Anterior cingulate cortex (tissue), 58 donors: ENCODE measurements at regions not wholly inside any gene's neighbourhood (a gene's known extent, or its start where the extent isn't known, plus 50 kb on each side); places are given as distances from the start of the nearest gene placed in this dataset.
A peak's percentile ranks its signal among the peaks of the same experiment; 100 is the strongest.
"Not testable (repeated sequence)": the region's sequence is repeated elsewhere in the genome, so short reads cannot be mapped to it uniquely, and the experiment has no call there.

Experiments
- DNase-seq, 58 donors: peaks; one replicate each; lab custom pipeline; 2025; lab: John Stamatoyannopoulos, UW

GRCh38 chr10:123221418-123221817 lies 67.2 kb downstream of the BUB3 start:
- no peak for DNase-seq

GRCh38 chr10:123222832-123223231 lies 68.6 kb downstream of the BUB3 start:
- no peak for DNase-seq

GRCh38 chr10:123227706-123228105 lies 73.5 kb downstream of the BUB3 start:
- DNase-seq: no peak

- peak in 1 of 58 donors; percentile 5 for DNase-seq
Measured at GRCh38 chr10:123229927-123230630, 75.9 kb downstream of the BUB3 start.

GRCh38 chr10:123232879-123233278 lies 78.7 kb downstream of the BUB3 start:
- DNase-seq: not testable (repeated sequence)

GRCh38 chr10:123235014-123235413 lies 80.8 kb downstream of the BUB3 start:
- not testable (repeated sequence) for DNase-seq

GRCh38 chr10:123236126-123236525 lies 81.9 kb downstream of the BUB3 start:
- DNase-seq: no peak

- DNase-seq: no peak
Measured at GRCh38 chr10:123240250-123240649, 86.0 kb downstream of the BUB3 start.

- DNase-seq: no peak
Measured at GRCh38 chr10:123240776-123241175, 86.6 kb downstream of the BUB3 start.

- no peak for DNase-seq
Measured at GRCh38 chr10:123241391-123242141, 87.4 kb downstream of the BUB3 start.

- no peak for DNase-seq
Measured at GRCh38 chr10:123244747-123245146, 90.5 kb downstream of the BUB3 start.

GRCh38 chr10:123245264-123245663 lies 91.1 kb downstream of the BUB3 start:
- no peak for DNase-seq

GRCh38 chr10:123249894-123250293 lies 95.7 kb downstream of the BUB3 start:
- DNase-seq: no peak

GRCh38 chr10:123250640-123251039 lies 96.4 kb downstream of the BUB3 start:
- no peak for DNase-seq

- DNase-seq: no peak
Measured at GRCh38 chr10:123252779-123253178, 98.6 kb downstream of the BUB3 start.

- DNase-seq: not testable (repeated sequence)
Measured at GRCh38 chr10:123254343-123254742, 100.1 kb downstream of the BUB3 start.

GRCh38 chr10:123257904-123258456 lies 103.8 kb downstream of the BUB3 start:
- no peak for DNase-seq

- DNase-seq: no peak
Measured at GRCh38 chr10:123259081-123259480, 104.9 kb downstream of the BUB3 start.

- no peak for DNase-seq
Measured at GRCh38 chr10:123259791-123260190, 105.6 kb downstream of the BUB3 start.

- no peak for DNase-seq
Measured at GRCh38 chr10:123262456-123262855, 108.3 kb downstream of the BUB3 start.

- DNase-seq: no peak
Measured at GRCh38 chr10:123266971-123267370, 112.8 kb downstream of the BUB3 start.
